Small intestine (tissue), 7 donors: ENCODE measurements at regions not wholly inside any gene's neighbourhood (a gene's known extent, or its start where the extent isn't known, plus 50 kb on each side); places are given as distances from the start of the nearest gene placed in this dataset.
A peak's percentile ranks its signal among the peaks of the same experiment; 100 is the strongest.

ENCODE experiments used
- DNase-seq, 2 donors: peaks; one replicate each; pipeline versions ENCODE4 v3.0.0 to v3.0.0-alpha.2; 2013
- FAIRE-seq: peaks from 2 replicates; lab custom pipeline; 2012; peaks lifted over from hg19 to GRCh38; lab: Jason Lieb, UNC
- H3K27ac ChIP-seq, 3 donors: one replicate each; pipeline ENCODE4 v1.5.1; 2013; ENCODE audit warnings: low read length in 2 of 3, mild to moderate bottlenecking in 2 of 3, control low read depth in 1 of 3, inconsistent platforms in 1 of 3, low read depth in 1 of 3, moderate library complexity in 1 of 3
- H3K27me3 ChIP-seq, 3 donors: one replicate each; pipeline ENCODE4 v1.6.1; 2013; ENCODE audit warnings: low read length in 3 of 3, inconsistent platforms in 1 of 3; ENCODE audit not compliant: control insufficient read depth in 3 of 3, insufficient read depth in 3 of 3
- H3K36me3 ChIP-seq, 3 donors: one replicate each; pipeline ENCODE4 v1.6.1; 2013; ENCODE audit warnings: low read length in 3 of 3, inconsistent platforms in 1 of 3, low read depth in 1 of 3, mild to moderate bottlenecking in 1 of 3, moderate library complexity in 1 of 3; ENCODE audit not compliant: control insufficient read depth in 3 of 3, insufficient read depth in 2 of 3
- H3K4me1 ChIP-seq, 3 donors: one replicate each; pipeline ENCODE4 v1.6.1; 2013; ENCODE audit warnings: low read length in 2 of 3, inconsistent platforms in 1 of 3, low read depth in 1 of 3, mild to moderate bottlenecking in 1 of 3, moderate library complexity in 1 of 3; ENCODE audit not compliant: control insufficient read depth in 3 of 3, insufficient read depth in 2 of 3
- H3K4me3 ChIP-seq, 3 donors: one replicate each; pipeline ENCODE4 v1.5.1; 2013; ENCODE audit warnings: low read length in 3 of 3, control low read depth in 1 of 3, inconsistent platforms in 1 of 3, low read depth in 1 of 3, mild to moderate bottlenecking in 1 of 3, moderate library complexity in 1 of 3
- H3K9me3 ChIP-seq, 2 donors: one replicate each; pipeline ENCODE4 v1.6.1; 2013; ENCODE audit warnings: low read depth in 1 of 2, low read length in 1 of 2; ENCODE audit not compliant: control insufficient read depth in 2 of 2, insufficient read depth in 1 of 2
- WGBS, 3 donors: extraction: QIAGEN DNeasy Blood & Tissue Kit; methylation state at CpG; one replicate each; pipeline ENCODE4 v1.1.7; 2013; 5-methylcytosine and 5-hydroxymethylcytosine counted together
- donor health status: healthy with polysubstance abuse.
- donor health status: control.
- donor health status: control.
- donor health status: Bipolar disorder and iron deficiency.
- donor health status: healthy.

DNA sequence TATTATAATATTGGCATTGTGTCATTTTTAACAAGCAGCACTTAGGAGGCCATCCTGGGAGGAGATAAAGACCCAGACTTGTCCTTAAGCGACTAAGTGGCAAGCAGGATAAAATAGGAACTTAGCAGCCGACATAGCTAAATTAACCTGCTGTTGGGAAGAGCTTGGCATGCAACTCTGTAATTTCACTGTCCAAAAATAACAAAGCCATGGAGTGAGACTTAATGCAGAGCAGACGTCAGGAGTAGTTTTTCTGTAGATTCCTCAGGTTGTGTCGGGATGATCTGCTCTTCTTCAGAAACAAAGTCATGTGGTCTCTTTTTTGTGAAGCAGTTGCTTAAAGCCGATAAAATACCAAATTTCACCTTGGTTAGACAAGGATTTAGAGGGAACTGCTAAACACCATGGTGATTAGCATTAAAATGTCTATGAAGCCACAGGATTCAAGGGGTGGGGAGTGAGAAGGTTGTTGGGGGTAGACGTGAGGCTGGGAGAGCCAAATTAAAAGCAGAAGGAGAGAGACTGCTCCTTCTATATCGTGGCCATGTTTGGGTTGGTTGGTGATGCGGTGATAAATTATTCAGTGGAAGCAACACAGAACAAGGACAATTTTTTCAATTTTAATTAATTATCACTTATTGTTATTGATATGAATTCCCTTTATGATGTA lies 303.0 kb downstream of the CSNK1G3 start:
- no peak overlapping the region for H3K4me3 ChIP-seq
- DNase-seq, result no peak
- no peak overlapping the region for H3K27ac ChIP-seq
- H3K36me3 ChIP-seq, result no peaks in the 10 kb centered on the region
- no peaks in the 10 kb centered on the region for H3K9me3 ChIP-seq
- no peaks in the 10 kb centered on the region for H3K27me3 ChIP-seq
- peaks cover 0 to 13% (median 0%) of the 10 kb centered on the region in 3 donors for H3K4me1 ChIP-seq
- 73 to 86% (median 85%) methylated on average over 8 of the region's 8 CpGs for WGBS, 3 donors
- FAIRE-seq, result no peak

DNA sequence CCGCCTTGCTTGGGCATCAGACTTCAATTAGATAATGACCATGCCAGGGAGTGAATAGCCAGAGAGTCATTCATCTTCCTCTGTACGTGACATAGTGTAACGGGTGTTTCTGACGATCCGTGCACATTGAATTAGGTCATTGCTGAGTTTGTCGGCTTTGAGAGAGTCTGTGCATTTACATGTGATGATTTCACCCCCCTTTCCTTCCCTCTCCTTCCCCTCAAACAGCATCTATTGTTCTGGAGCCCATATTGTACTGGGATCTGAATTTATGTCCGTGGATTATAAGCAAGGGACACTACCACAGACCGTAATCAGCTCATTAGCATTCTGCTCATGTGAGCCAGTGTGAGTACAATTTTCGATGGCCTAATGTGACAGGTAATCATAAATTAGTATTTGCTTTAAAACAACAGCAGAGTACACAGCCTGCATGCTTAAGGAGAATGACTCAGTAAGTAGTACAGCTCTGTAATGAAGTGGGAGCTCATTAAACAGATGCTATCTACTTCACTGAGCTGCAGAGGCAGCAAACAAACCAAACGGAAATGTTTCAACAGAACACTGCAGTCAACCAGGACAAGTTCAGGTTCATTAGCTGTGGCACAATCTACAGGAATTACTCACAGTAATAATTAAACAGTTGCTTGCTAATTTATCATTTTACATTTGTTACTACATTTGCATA lies 302.1 kb downstream of the CSNK1G3 start:
- 62 to 69% (median 67%) methylated on average over 10 of the region's 10 CpGs for WGBS, 3 donors
- FAIRE-seq, result no peak

DNA sequence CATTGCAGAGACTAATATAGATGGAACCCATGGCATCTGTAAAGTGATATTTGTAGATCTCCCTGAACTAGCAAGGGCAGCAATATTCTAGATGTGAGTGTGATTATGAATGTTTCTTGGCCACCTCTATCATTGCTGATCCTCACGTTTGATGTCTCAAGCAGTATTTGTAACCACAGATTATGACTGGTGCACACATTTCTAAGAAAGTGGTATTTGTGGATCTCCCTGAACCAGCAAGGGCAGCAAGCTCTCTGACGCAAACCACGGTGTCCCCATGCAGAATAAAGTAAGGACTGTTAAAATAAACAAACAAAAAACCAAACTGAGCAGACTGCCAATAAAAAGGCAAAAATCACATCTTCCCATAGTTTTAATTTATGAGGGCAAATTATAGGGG lies 301.3 kb downstream of the CSNK1G3 start:
- 72 to 87% (median 74%) methylated on average over 3 of the region's 3 CpGs for WGBS, 3 donors
- DNase-seq, result no peak
- H3K4me1 ChIP-seq, result peaks cover 0 to 19% (median 0%) of the 10 kb centered on the region in 3 donors
- FAIRE-seq, result no peak
- H3K9me3 ChIP-seq, result no peaks in the 10 kb centered on the region
- no peaks in the 10 kb centered on the region for H3K36me3 ChIP-seq
- H3K4me3 ChIP-seq, result no peak overlapping the region
- no peaks in the 10 kb centered on the region for H3K27me3 ChIP-seq
- no peak overlapping the region for H3K27ac ChIP-seq

More for the DNA sequence above, 302.1 kb downstream of the CSNK1G3 start:
- H3K4me1 ChIP-seq, result peaks cover 0 to 19% (median 0%) of the 10 kb centered on the region in 3 donors
- H3K27ac ChIP-seq, result no peak overlapping the region
- H3K4me3 ChIP-seq, result no peak overlapping the region
- no peaks in the 10 kb centered on the region for H3K9me3 ChIP-seq
- H3K36me3 ChIP-seq, result no peaks in the 10 kb centered on the region
- no peaks in the 10 kb centered on the region for H3K27me3 ChIP-seq
- peak; percentile 13 to 20 for DNase-seq

DNA sequence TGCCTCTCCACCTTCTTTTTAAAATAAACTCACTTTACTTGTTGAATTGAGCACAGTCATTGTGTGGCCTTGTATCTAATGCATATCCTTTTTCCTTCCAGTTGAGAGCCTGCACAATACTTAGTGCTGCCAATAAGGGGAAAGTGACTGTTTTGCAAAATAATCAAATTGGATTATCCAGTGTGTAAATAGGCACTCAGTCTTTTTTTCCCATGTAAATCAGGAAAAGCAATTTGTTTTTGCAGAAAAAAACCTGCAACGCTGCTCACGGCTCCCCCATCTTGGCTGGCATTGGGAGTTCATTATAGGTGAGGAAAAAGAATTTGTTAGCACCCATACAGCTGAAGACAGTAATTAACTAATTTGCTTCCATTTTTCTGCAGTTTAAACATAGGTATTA lies 299.9 kb downstream of the CSNK1G3 start:
- 92 to 99% (median 93%) methylated on average over 2 of the region's 2 CpGs for WGBS, 3 donors
- no peak for FAIRE-seq
- H3K4me1 ChIP-seq, result peaks cover 0 to 19% (median 0%) of the 10 kb centered on the region in 3 donors
- H3K27ac ChIP-seq, result no peak overlapping the region
- no peak overlapping the region for H3K4me3 ChIP-seq
- no peaks in the 10 kb centered on the region for H3K36me3 ChIP-seq
- no peak for DNase-seq
- H3K27me3 ChIP-seq, result no peaks in the 10 kb centered on the region
- no peaks in the 10 kb centered on the region for H3K9me3 ChIP-seq

DNA sequence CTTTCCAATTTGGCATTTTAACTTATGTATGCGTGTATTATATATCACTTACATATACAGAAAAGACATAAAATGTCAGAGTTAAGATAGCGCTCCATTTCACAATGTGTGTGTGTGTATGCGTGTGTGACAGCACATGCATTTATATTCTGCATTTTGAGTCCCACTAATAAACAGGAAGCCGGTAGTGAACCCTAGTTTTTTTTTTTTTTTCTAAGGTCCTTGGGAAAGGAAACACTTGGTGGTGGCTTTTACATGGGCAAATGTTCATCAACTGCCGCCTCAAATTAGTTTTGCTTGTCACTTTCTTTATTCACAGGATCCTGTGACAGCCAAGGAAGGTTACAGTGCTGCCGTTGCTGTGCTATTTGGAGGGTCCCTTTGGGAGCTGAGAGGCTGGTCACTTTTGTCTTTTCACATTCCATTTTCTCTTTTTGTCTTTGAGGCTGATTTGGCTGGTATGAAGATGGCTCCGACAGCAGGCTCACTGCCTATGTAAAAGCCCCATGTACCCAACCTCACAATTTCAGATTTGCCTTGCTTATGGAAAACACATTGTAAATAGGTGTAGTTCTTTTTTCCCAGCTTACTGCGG lies 298.9 kb downstream of the CSNK1G3 start:
- FAIRE-seq, result no peak

DNA sequence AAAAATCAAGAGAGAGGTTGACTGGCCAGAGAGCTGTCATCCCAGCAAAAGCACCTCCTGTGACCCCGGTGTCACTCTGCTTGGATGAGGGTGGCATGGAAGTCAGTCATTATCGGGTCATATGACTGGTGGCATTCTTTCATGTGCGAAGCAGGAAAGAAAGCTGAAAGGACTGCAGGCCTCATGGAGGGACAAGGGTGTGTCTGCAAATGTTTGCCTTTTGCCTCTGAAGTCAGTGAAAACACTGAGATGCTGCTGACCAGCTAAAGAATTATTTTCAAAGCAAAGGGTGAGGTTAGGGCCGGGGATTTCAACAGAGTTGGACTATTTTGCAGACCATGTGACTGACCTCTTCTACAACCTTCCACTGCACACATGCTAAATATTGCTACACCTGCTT lies 298.3 kb downstream of the CSNK1G3 start:
- DNase-seq, result peak; percentile 40 to 82
- H3K9me3 ChIP-seq, result no peaks in the 10 kb centered on the region
- H3K36me3 ChIP-seq, result no peaks in the 10 kb centered on the region
- H3K4me1 ChIP-seq, result peaks cover 0 to 19% (median 0%) of the 10 kb centered on the region in 3 donors
- no peak overlapping the region for H3K4me3 ChIP-seq
- FAIRE-seq, result no peak
- 12 to 38% (median 38%) methylated on average over 4 of the region's 4 CpGs for whole genome bisulfite sequencing, 3 donors
- no peaks in the 10 kb centered on the region for H3K27me3 ChIP-seq
- peak overlapping the region in 2 of 3 donors; percentile 53 for H3K27ac ChIP-seq

More for the DNA sequence above, 298.9 kb downstream of the CSNK1G3 start:
- peaks cover 0 to 19% (median 0%) of the 10 kb centered on the region in 3 donors for H3K4me1 ChIP-seq
- H3K27ac ChIP-seq, result peak overlapping the region in 1 of 3 donors; percentile 53
- DNase-seq, result no peak
- 75 to 85% (median 82%) methylated on average over 8 of the region's 8 CpGs for WGBS, 3 donors
- no peaks in the 10 kb centered on the region for H3K9me3 ChIP-seq
- H3K4me3 ChIP-seq, result no peak overlapping the region
- no peaks in the 10 kb centered on the region for H3K36me3 ChIP-seq
- no peaks in the 10 kb centered on the region for H3K27me3 ChIP-seq

DNA sequence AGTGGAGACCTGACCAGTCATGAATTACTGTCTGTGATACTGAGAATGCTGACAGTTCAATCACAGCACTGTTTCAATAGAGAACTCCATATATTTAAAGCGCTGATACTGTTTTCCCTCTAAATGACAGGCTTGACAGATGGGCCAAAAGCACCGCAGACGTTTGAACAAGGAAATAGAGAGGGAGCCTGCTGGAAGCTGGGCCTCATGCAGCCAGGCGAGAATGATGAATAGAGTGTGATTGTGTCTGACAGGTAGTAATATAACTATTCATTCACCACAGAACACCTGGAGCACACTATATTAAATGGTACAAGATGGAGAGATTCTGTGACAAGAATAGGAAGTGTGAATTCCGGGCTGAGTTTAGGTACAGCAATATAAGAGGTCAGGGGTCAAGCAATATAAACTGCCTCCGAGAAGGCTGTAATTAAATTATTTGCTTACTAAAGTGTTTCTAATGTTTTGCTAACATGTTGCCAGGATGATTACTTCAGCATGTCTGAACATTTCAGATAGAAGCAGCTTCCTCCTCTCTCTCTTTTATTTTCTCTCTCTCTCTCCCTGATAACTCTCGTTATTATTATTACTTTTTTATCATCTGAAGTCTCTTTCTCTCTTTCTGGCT lies 297.7 kb downstream of the CSNK1G3 start:
- no peaks in the 10 kb centered on the region for H3K9me3 ChIP-seq
- peaks cover 0 to 19% (median 0%) of the 10 kb centered on the region in 3 donors for H3K4me1 ChIP-seq
- H3K4me3 ChIP-seq, result no peak overlapping the region
- H3K36me3 ChIP-seq, result no peaks in the 10 kb centered on the region
- WGBS, 3 donors, result 12 to 30% (median 22%) methylated on average over 7 of the region's 7 CpGs
- FAIRE-seq (no peak), DNase-seq (peak; percentile 52 to 64)
- H3K27ac ChIP-seq, result peak overlapping the region in 1 of 3 donors; percentile 53
- no peaks in the 10 kb centered on the region for H3K27me3 ChIP-seq
